Colon (tissue), 2 donors: ENCODE measurements at regions not wholly inside any gene's neighbourhood (a gene's known extent, or its start where the extent isn't known, plus 50 kb on each side); places are given as distances from the start of the nearest gene placed in this dataset.

Experiments
- FAIRE-seq: peaks from 2 replicates; lab custom pipeline; 2012; peaks lifted over from hg19 to GRCh38; lab: Jason Lieb, UNC
- donor health status: control.
- donor health status: control.

- no peak for FAIRE-seq
Observed at GRCh38 chr10:128814024-128814423, 653.0 kb upstream of the MGMT start.

GRCh38 chr10:128814782-128815181, 652.3 kb upstream of the MGMT start:
- FAIRE-seq: no peak

DNA sequence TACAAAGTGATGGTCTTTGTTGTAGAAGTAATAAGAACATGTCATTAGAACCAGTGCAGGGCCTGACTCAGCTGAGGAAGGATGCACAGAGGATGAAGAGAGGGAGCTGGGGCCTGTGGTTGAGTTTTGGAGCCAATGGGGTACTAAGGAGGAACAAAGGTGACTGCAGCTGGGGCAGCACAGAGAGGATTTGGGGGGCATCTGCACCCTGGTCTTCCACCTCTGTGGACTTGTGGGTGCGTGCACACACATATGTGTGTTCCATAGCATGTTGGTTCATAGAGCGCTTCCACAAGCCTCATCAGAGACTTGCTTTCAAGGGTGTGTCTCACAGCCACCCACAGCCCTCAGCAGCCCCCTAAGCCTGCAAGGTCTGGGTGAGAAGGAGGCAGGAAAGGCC, 650.3 kb upstream of the MGMT start:
- no peak for FAIRE-seq

DNA sequence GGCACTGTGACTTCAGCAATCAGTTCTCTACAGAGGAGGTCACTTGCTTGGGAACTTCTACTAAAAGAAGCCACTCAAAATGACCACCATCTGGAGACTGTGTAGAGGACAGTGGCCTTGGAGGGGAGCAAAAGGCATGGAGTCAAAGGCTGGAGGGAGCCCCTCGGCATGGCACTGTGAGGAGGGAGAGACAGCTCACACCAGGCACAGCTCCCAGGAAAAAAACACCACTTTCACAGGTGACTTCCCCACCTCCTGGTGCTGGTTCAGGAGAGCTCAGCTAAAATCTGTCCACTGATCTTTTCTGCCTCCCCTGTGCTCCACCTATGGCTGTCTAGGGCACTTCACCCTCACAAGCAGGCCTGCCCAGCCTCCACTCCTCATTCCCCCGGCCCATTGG, 649.4 kb upstream of the MGMT start:
- no peak for FAIRE-seq

DNA sequence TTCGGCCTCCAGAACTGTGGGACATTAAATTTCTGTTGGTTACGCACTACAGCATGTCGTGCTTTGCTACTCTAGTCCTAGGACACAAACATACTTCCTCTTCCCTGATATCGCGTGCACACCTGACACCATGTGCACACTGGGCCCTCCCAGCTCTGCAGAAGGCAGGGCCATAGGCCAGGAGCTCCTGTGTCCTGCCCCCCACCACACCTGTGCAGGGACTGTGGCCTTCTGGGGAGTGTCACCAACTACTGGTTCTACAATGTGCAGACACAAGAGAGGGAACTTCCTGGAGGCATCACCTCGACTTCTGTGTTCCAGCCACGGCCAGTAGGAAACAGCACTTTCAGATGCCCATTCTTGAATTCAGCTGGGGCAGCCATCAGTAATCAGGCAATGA, 646.4 kb upstream of the MGMT start:
- no peak for FAIRE-seq

GRCh38 chr10:128823201-128823600, 643.8 kb upstream of the MGMT start:
- no peak for FAIRE-seq

- FAIRE-seq: no peak
Observed at GRCh38 chr10:128825626-128826025, 641.4 kb upstream of the MGMT start.

DNA sequence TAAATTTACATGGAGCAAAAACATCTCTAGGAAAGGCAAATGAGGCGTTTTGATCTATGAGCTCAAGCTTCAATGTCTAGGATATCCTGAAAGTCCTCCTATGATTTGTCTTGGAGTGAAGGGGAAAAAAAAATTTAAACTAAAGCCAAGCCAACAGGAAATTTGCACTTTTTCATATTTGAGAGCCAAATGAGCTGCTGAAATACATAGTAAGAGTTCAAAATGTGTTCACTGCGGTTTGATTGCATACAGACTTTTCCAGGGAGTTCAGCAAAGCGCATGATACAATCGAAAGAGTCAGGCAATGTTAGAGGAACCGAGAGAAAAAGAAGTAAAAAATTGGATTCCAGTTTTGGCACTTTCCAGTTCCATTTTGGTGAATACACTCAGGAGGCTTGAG, 633.4 kb upstream of the MGMT start:
- FAIRE-seq: no peak

- FAIRE-seq: no peak
Observed at GRCh38 chr10:128835361-128835760, 631.7 kb upstream of the MGMT start.

DNA sequence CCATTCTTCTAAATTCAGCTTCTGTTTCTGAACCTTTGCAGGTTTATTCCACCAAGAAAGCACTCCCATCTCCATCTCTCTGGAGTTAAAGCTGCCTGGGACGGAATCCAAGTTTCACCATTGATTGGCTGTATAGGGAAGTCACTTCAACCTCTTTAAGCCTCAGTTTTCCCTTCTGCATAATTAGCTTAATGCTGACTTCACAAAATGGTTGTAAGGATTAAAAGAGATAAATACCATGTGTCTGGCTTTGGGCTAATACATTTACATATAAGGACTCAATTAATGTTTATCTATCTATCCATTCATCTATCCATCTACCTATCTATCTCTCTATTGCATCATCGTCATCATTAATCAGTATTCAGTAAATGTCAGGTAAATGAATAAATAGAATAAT, 629.6 kb upstream of the MGMT start:
- FAIRE-seq: no peak

DNA sequence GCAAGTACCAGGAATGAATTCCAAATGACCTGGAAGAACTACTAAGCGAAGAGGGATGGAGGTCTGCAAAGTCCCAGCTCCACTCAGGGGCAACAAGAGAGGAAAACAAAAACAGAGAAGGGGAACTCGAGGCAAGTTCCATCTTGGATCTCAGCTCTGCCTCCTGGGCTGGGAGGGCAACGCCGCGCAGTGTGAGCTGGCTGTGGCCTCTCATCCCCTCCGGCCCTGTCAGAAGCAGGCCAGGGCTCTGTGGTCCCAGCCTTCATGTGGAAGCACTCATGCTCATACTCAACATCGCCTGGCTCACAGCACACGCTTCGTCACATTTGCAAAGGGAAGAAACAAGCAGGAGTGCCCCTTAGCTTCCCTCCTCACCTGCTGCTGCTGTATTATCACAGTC, 627.9 kb upstream of the MGMT start:
- FAIRE-seq: no peak

DNA sequence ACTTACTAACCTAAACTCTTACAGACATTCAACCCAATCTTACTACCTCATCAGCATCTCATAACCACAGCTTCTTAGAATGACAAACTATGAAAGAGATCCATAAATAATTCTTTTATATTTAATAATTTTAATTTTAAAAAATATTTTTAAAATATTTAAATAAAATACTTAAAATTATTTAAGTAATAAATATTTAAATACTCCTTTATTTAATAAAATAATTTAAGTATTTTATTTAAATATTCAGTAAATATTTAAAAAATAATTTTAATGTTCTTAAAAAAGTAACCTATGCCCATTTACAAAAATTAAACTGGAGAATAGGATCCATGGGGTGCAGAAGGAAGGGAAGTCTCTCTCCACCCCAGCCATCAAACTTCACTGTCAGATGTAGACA, 627.3 kb upstream of the MGMT start:
- FAIRE-seq: peak; percentile 85

GRCh38 chr10:128843972-128844371, 623.1 kb upstream of the MGMT start:
- FAIRE-seq: peak; percentile 18

DNA sequence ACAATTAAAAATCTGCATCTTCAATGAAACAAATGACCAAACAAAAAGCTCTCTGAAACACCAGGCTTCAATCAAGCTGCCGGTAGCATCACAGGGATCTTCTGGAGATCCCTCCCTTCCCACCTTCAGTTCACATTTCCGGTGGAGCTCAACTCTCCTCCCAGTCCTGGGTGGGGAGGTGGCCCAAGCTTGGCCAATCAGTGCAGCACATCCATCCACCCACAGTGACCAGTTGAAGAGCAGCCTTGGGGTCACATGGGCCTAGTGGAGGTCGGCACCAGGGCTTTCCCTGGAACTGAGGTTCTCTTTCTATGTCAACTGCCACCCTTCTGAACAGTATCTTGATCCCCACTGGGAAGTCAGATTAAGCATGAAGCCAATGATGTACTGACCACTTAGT, 620.1 kb upstream of the MGMT start:
- no peak for FAIRE-seq

GRCh38 chr10:128848810-128849209, 618.2 kb upstream of the MGMT start:
- no peak for FAIRE-seq

GRCh38 chr10:128850647-128851046, 616.4 kb upstream of the MGMT start:
- no peak for FAIRE-seq

DNA sequence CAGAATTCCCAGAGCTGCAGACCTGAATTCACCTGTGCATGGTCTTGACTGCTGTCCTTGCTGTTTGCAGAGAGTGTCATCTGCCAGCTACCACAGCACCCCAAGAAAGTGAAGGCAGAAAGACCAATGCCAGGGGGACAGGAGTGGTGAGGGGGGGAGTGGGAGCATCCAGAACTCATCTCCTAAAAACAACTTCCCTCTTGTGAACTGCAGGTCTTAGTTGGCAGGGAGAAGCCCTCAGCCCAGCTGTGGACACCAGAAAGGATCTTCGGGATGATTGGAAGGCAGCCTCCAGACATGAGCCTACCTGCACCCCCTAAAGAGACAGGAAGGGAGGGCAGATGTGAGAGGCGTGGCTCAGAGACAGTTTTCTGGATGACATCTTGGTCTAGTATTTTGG, 615.8 kb upstream of the MGMT start:
- FAIRE-seq: no peak

GRCh38 chr10:128851726-128852125, 615.3 kb upstream of the MGMT start:
- FAIRE-seq: no peak

- FAIRE-seq: no peak
Observed at GRCh38 chr10:128852449-128852848, 614.6 kb upstream of the MGMT start.

- no peak for FAIRE-seq
Observed at GRCh38 chr10:128852902-128853301, 614.1 kb upstream of the MGMT start.

- FAIRE-seq: no peak
Observed at GRCh38 chr10:128853537-128853936, 613.5 kb upstream of the MGMT start.

- no peak for FAIRE-seq
Observed at GRCh38 chr10:128854204-128854603, 612.8 kb upstream of the MGMT start.

GRCh38 chr10:128854963-128855362, 612.1 kb upstream of the MGMT start:
- no peak for FAIRE-seq

- no peak for FAIRE-seq
Observed at GRCh38 chr10:128855618-128856428, 611.2 kb upstream of the MGMT start.
